GM13977 (cell line): ENCODE measurements at regions not wholly inside any gene's neighbourhood (a gene's known extent, or its start where the extent isn't known, plus 50 kb on each side); places are given as distances from the start of the nearest gene placed in this dataset.

ENCODE experiments used
- DNase-seq: peaks from one replicate; pipeline ENCODE4 v3.0.0; 2012; ENCODE audit warnings: low spot score
- CTCF ChIP-seq: IDR thresholded peaks from 2 replicates; pipeline ENCODE4 v1.5.1; 2012; ENCODE audit warnings: mild to moderate bottlenecking, control low read depth; ENCODE audit not compliant: insufficient read depth; ENCODE audit errors: extremely low read depth, missing control alignments
- in situ Hi-C: fragments of 300-500 bp; cut with MboI; formaldehyde crosslinking; loops from one replicate; pipeline ENCODE4 v1.12.0; 2022; ENCODE audit warnings: low sequenced_read_pairs, low pct_unique_long_range_greater_than_20kb, mixed read lengths, inconsistent platforms; ENCODE audit not compliant: unreplicated experiment

DNA sequence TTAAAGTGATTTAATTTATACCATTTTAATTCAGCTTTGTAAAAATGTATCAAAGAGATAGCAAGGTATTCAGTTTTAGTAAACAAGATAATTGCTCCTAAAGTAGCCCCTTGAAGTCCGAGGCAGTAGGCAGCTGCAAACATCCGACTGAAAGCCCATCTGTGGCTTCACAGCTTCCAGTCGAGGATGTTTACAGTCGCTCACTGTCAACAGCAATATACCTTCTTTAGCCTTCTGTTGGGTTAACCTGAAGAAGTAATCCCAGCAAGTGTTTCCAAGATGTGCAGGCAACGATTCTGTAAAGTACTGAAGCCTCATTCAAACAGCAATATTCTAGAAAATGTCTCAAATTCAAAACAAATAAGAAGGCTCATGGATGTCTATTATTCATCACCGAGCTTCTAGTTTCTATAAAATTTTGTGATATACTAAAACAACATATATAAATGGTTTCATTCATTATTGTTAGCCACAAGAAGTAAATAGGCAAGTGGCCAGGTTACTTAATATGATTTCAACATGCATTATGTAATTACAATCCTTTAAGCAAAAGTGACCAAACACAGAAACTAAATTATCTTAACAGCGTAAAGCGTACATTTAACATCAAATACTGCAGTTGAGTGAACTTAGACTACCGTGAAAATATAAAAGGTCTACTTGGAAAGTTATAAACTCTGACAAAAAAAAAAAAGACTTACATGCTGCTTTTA is 115.0 kb downstream of the OGFRL1 start:
- in situ Hi-C loops, result no loop called here
- no peak for DNase-seq

GRCh38 chr6:71404145-71404966 is 115.7 kb downstream of the OGFRL1 start:
- no peak for TF ChIP-seq CTCF
- in situ Hi-C loops, result no loop called here
- no peak for DNase-seq

More for the DNA sequence above, 115.0 kb downstream of the OGFRL1 start:
- no peak for TF ChIP-seq CTCF

- TF ChIP-seq CTCF, result no peak
- in situ Hi-C loops, result no loop called here
- no peak for DNase-seq
Measured at GRCh38 chr6:71404967-71405278, 116.3 kb downstream of the OGFRL1 start.

- DNase-seq, result no peak
- no peak for TF ChIP-seq CTCF
- in situ Hi-C loops, result no loop called here
Measured at GRCh38 chr6:71405416-71405815, 116.8 kb downstream of the OGFRL1 start.

- no peak for DNase-seq
- no peak for TF ChIP-seq CTCF
- in situ Hi-C loops, result no loop called here
Measured at GRCh38 chr6:71406865-71407860, 118.6 kb downstream of the OGFRL1 start.
